GM21526 (cell line): ENCODE measurements at regions not wholly inside any gene's neighbourhood (a gene's known extent, or its start where the extent isn't known, plus 50 kb on each side); places are given as distances from the start of the nearest gene placed in this dataset.
"Not testable (repeated sequence)": the region's sequence is repeated elsewhere in the genome, so short reads cannot be mapped to it uniquely, and the experiment has no call there.

Experiments
- ATAC-seq: cut with Tn5 transposase; IDR thresholded peaks from one replicate; pipeline ENCODE4 v1.9.1; 2021; ENCODE audit warnings: moderate library complexity; ENCODE audit not compliant: unreplicated experiment, low FRiP score

- ATAC-seq = no peak
Observed at GRCh38 chr21:35556536-35556935, 503.8 kb downstream of the SETD4 start.

GRCh38 chr21:35552483-35552882 lies 503.4 kb upstream of the RUNX1 start:
- not testable (repeated sequence) for ATAC-seq

GRCh38 chr21:35548904-35549615 lies 500.0 kb upstream of the RUNX1 start:
- no peak for ATAC-seq

GRCh38 chr21:35547946-35548774 lies 499.1 kb upstream of the RUNX1 start:
- no peak for ATAC-seq

GRCh38 chr21:35543746-35544145 lies 494.6 kb upstream of the RUNX1 start:
- ATAC-seq = no peak

GRCh38 chr21:35540950-35541638 lies 492.0 kb upstream of the RUNX1 start:
- no peak for ATAC-seq

- no peak for ATAC-seq
Observed at GRCh38 chr21:35538386-35538785, 489.3 kb upstream of the RUNX1 start.

- no peak for ATAC-seq
Observed at GRCh38 chr21:35537604-35538003, 488.5 kb upstream of the RUNX1 start.

- no peak for ATAC-seq
Observed at GRCh38 chr21:35533893-35534292, 484.8 kb upstream of the RUNX1 start.

- no peak for ATAC-seq
Observed at GRCh38 chr21:35530766-35531165, 481.7 kb upstream of the RUNX1 start.

- ATAC-seq = no peak
Observed at GRCh38 chr21:35529171-35529863, 480.2 kb upstream of the RUNX1 start.

- no peak for ATAC-seq
Observed at GRCh38 chr21:35528116-35529042, 479.3 kb upstream of the RUNX1 start.

GRCh38 chr21:35527358-35527757 lies 478.3 kb upstream of the RUNX1 start:
- ATAC-seq = no peak

- ATAC-seq = no peak
Observed at GRCh38 chr21:35525443-35525842, 476.3 kb upstream of the RUNX1 start.

- ATAC-seq = no peak
Observed at GRCh38 chr21:35521852-35522505, 472.9 kb upstream of the RUNX1 start.

- no peak for ATAC-seq
Observed at GRCh38 chr21:35521293-35521692, 472.2 kb upstream of the RUNX1 start.

- ATAC-seq = no peak
Observed at GRCh38 chr21:35520856-35521255, 471.8 kb upstream of the RUNX1 start.

GRCh38 chr21:35520302-35520701 lies 471.2 kb upstream of the RUNX1 start:
- no peak for ATAC-seq

GRCh38 chr21:35517865-35518264 lies 468.8 kb upstream of the RUNX1 start:
- ATAC-seq = no peak
